HepG2 (cell line): ENCODE measurements at regions not wholly inside any gene's neighbourhood (a gene's known extent, or its start where the extent isn't known, plus 50 kb on each side); places are given as distances from the start of the nearest gene placed in this dataset.

Experiments used
- CTCF ChIP-seq: sonication (generic); formaldehyde crosslinking; IDR thresholded peaks from 2 replicates; pipeline ENCODE4 v1.5.0; 2020; ENCODE audit warnings: mild to moderate bottlenecking, missing genetic modification reagents, moderate library complexity
- EZH2 ChIP-seq: conservative IDR thresholded peaks from 2 replicates; pipeline ENCODE4 v1.6.1; 2012; ENCODE audit warnings: mild to moderate bottlenecking, low read depth, low read length, moderate library complexity
- MAFG ChIP-seq: sonication (generic); formaldehyde crosslinking; IDR thresholded peaks from 2 replicates; pipeline ENCODE4 v1.5.1; 2020; ENCODE audit warnings: mild to moderate bottlenecking, missing genetic modification reagents
- ZBTB25 ChIP-seq: IDR thresholded peaks from 2 replicates; pipeline ENCODE4 v1.6.1; 2018; ENCODE audit warnings: missing genetic modification reagents
- ZNF143 ChIP-seq: sonication (generic); formaldehyde crosslinking; IDR thresholded peaks from 2 replicates; pipeline ENCODE4 v1.4.0; 2020; ENCODE audit warnings: missing genetic modification reagents

- TF ChIP-seq ZBTB25 (CRISPR knock-in tag) (no peak), ZNF143 (CRISPR knock-in tag) (no peak), CTCF (CRISPR knock-in tag) (no peak), EZH2 (no peak), MAFG (no peak)
Measured at GRCh38 chr16:25587783-25588182, 104.0 kb upstream of the HS3ST4 start.
